ENCODE measurements at regions not wholly inside any gene's neighbourhood (a gene's known extent, or its start where the extent isn't known, plus 50 kb on each side); places are given as distances from the start of the nearest gene placed in this dataset.
"Not testable (repeated sequence)": the region's sequence is repeated elsewhere in the genome, so short reads cannot be mapped to it uniquely, and the experiment has no call there.

DNA sequence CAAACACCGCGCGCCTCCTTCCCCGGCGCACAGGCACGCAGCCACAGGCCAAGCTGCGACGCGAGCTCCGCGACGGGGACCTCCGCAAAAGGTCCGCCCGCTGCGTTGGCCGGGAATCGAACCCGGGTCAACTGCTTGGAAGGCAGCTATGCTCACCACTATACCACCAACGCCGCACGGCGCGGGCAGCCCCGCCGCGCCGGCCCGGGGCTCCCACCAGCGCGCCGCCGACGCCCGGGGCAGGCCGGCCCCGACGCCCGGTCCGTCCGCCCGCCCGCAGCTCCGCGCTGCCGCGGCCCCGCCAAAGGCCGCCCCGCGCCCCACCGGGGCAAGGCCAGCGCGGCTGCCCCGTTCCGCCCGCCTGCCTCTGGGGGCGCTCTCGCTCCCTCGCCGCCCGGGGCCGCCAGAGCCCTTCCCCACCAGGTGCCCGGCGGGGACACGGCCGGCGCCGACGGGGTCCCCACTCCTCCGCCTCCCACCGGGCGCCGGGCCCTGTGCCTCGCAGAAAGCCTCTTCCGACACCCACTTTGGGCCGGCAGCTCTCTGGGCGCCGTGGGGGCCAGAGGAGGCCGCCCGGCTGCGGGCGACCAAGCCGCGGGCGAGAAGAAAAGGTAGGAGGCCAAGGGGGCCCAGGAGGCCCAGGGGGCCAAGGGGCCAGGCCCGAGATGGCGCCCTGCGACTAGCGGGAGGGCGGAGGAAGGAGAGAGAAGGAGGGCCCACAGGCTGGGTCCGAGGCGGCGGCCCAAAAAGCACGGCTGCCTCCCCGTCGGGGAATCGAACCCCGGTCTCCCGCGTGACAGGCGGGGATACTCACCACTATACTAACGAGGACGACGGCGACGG is 50.2 kb upstream of the FCGR2A start:
- not testable (repeated sequence) for ATAC-seq (ENCODE audit: low FRiP score)

DNA sequence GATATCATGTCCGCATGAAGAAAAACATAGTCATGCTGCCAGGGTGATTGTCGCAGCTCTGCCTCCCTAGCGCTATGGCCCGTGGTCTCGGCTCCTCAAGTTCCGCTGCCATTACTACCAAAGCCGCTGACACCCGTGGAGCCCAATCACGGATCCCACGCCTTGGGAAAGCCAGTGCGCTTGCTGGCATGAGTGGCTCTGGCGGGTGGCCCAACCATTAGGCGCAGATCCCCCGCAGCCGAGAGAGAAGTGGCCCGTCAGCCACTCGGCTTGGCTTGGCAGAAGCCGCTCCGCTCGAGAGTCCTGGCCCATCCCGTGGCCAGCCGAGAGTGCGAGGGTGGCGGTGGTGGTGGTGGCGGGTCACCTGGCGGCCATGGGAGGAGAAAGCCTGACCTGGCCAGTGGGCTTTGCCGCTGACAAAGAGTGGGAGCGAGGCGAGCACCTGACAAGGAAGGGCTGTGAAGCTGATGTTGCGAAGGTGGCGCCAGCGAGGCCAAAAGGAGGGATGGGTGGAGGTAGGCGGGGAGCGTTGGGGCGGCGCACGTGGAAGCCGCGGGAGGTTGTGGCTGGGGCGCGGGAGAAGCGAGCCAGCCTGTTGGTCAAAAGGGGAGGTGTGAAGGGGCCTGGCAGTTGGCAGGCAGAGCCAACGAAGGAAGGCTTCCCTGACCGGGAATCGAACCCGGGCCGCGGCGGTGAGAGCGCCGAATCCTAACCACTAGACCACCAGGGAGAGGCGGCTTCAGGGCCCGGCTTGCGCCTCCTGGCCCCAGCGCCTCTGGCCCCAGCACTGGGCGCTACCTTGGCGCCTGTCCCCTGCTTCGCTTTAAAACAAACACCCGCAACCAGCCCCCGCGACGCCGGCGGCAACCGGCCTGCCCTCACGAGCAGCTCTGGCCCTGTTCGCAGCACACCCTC is 51.0 kb upstream of the FCGR2A start:
- H3K27ac ChIP-seq (ENCODE audit: low read depth in 1 of 2, low read length in 2 of 2); H3K4me1 ChIP-seq (ENCODE audit: control insufficient read depth in 1 of 2, insufficient read depth in 2 of 2, low read length in 2 of 2); intact Hi-C loops (cut with DNase I); H3K4me3 ChIP-seq (ENCODE audit: low read length in 2 of 2); H3K27me3 ChIP-seq (ENCODE audit: control insufficient read depth in 1 of 2, insufficient read depth in 2 of 2, low read length in 1 of 2); H3K9me3 ChIP-seq (ENCODE audit: control insufficient read depth, low read length); H3K36me3 ChIP-seq (ENCODE audit: control insufficient read depth in 1 of 2, insufficient read depth in 2 of 2, low read length in 1 of 2): not testable (repeated sequence)
- 57 to 60% methylated on average over 11 to 12 of the region's 67 CpGs for WGBS, 2 donors
- peak; percentile 74 for ATAC-seq (ENCODE audit: low FRiP score)
- DNase-seq = peak in 1 of 2 donors; percentile 52

More for the DNA sequence above, 50.2 kb upstream of the FCGR2A start:
- no CpG with 5 or more reads among the region's 107 CpGs for WGBS, 2 donors
- H3K4me1 ChIP-seq (ENCODE audit: control insufficient read depth in 1 of 2, insufficient read depth in 2 of 2, low read length in 2 of 2); H3K27me3 ChIP-seq (ENCODE audit: control insufficient read depth in 1 of 2, insufficient read depth in 2 of 2, low read length in 1 of 2); intact Hi-C loops (cut with DNase I); H3K9me3 ChIP-seq (ENCODE audit: control insufficient read depth, low read length); H3K27ac ChIP-seq (ENCODE audit: low read depth in 1 of 2, low read length in 2 of 2); H3K4me3 ChIP-seq (ENCODE audit: low read length in 2 of 2); H3K36me3 ChIP-seq (ENCODE audit: control insufficient read depth in 1 of 2, insufficient read depth in 2 of 2, low read length in 1 of 2); DNase-seq: not testable (repeated sequence)

DNA sequence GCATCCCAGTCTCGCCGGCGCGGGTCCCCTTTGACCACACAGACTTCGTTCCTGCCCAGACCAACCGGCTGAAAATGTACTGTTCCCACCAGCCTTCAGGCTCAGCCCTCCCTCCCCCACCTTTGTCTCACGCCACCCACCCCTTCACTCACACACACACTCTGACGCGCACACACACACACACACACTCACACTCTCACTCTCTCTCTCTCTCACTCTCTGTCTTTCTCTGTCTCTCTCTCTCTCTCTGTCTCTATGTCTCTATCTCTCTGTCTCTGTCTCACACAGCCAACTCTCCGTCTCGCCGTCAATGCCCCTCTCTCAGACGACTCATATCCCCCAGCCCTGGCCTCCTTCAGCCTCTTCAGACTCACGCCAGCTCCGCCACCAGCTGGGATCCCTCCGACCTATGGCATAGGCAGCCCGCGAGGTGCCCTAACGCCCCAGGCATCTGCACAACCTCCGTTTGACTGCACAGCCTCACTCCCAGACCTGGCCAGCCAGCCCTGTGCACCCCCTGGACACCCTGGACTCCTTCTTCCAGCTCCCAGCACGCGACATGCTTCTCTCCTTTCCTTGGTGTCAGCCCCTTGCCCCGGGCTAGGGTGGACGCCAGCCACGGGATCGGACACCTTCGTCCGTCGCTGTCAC is 53.4 kb upstream of the FCGR2A start:
- H3K27me3 ChIP-seq (ENCODE audit: control insufficient read depth in 1 of 2, insufficient read depth in 2 of 2, low read length in 1 of 2); H3K36me3 ChIP-seq (ENCODE audit: control insufficient read depth in 1 of 2, insufficient read depth in 2 of 2, low read length in 1 of 2); H3K9me3 ChIP-seq (ENCODE audit: control insufficient read depth, low read length); H3K4me1 ChIP-seq (ENCODE audit: control insufficient read depth in 1 of 2, insufficient read depth in 2 of 2, low read length in 2 of 2); DNase-seq; H3K27ac ChIP-seq (ENCODE audit: low read depth in 1 of 2, low read length in 2 of 2); H3K4me3 ChIP-seq (ENCODE audit: low read length in 2 of 2); intact Hi-C loops (cut with DNase I): not testable (repeated sequence)
- peak; percentile 55 for ATAC-seq (ENCODE audit: low FRiP score)
- no CpG with 5 or more reads among the region's 29 CpGs for WGBS, 2 donors

DNA sequence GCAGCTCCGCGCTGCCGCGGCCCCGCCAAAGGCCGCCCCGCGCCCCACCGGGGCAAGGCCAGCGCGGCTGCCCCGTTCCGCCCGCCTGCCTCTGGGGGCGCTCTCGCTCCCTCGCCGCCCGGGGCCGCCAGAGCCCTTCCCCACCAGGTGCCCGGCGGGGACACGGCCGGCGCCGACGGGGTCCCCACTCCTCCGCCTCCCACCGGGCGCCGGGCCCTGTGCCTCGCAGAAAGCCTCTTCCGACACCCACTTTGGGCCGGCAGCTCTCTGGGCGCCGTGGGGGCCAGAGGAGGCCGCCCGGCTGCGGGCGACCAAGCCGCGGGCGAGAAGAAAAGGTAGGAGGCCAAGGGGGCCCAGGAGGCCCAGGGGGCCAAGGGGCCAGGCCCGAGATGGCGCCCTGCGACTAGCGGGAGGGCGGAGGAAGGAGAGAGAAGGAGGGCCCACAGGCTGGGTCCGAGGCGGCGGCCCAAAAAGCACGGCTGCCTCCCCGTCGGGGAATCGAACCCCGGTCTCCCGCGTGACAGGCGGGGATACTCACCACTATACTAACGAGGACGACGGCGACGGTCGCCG is 57.4 kb upstream of the FCGR2A start:
- H3K4me3 ChIP-seq (ENCODE audit: low read length in 2 of 2); ATAC-seq (ENCODE audit: low FRiP score); H3K9me3 ChIP-seq (ENCODE audit: control insufficient read depth, low read length); H3K27ac ChIP-seq (ENCODE audit: low read depth in 1 of 2, low read length in 2 of 2); H3K36me3 ChIP-seq (ENCODE audit: control insufficient read depth in 1 of 2, insufficient read depth in 2 of 2, low read length in 1 of 2); H3K4me1 ChIP-seq (ENCODE audit: control insufficient read depth in 1 of 2, insufficient read depth in 2 of 2, low read length in 2 of 2); H3K27me3 ChIP-seq (ENCODE audit: control insufficient read depth in 1 of 2, insufficient read depth in 2 of 2, low read length in 1 of 2); intact Hi-C loops (cut with DNase I); DNase-seq: not testable (repeated sequence)
- WGBS, 2 donors = no CpG with 5 or more reads among the region's 66 CpGs

DNA sequence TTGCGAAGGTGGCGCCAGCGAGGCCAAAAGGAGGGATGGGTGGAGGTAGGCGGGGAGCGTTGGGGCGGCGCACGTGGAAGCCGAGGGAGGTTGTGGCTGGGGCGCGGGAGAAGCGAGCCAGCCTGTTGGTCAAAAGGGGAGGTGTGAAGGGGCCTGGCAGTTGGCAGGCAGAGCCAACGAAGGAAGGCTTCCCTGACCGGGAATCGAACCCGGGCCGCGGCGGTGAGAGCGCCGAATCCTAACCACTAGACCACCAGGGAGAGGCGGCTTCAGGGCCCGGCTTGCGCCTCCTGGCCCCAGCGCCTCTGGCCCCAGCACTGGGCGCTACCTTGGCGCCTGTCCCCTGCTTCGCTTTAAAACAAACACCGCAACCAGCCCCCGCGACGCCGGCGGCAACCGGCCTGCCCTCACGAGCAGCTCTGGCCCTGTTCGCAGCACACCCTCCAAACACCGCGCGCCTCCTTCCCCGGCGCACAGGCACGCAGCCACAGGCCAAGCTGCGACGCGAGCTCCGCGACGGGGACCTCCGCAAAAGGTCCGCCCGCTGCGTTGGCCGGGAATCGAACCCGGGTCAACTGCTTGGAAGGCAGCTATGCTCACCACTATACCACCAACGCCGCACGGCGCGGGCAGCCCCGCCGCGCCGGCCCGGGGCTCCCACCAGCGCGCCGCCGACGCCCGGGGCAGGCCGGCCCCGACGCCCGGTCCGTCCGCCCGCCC is 58.1 kb upstream of the FCGR2A start:
- intact Hi-C loops (cut with DNase I); H3K4me3 ChIP-seq (ENCODE audit: low read length in 2 of 2); H3K9me3 ChIP-seq (ENCODE audit: control insufficient read depth, low read length); H3K36me3 ChIP-seq (ENCODE audit: control insufficient read depth in 1 of 2, insufficient read depth in 2 of 2, low read length in 1 of 2); H3K27ac ChIP-seq (ENCODE audit: low read depth in 1 of 2, low read length in 2 of 2); H3K4me1 ChIP-seq (ENCODE audit: control insufficient read depth in 1 of 2, insufficient read depth in 2 of 2, low read length in 2 of 2); DNase-seq; H3K27me3 ChIP-seq (ENCODE audit: control insufficient read depth in 1 of 2, insufficient read depth in 2 of 2, low read length in 1 of 2): not testable (repeated sequence)
- no CpG with 5 or more reads among the region's 79 CpGs for WGBS, 2 donors
- ATAC-seq (ENCODE audit: low FRiP score) = peak; percentile 1

DNA sequence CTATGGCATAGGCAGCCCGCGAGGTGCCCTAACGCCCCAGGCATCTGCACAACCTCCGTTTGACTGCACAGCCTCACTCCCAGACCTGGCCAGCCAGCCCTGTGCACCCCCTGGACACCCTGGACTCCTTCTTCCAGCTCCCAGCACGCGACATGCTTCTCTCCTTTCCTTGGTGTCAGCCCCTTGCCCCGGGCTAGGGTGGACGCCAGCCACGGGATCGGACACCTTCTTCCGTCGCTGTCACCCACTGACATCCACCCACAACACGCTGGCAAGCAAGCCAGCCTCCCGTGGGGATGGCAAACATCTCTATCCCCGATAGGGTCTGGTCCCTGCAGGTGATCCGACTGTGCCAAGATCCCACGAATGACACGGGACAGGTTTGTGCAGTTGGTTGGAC is 60.5 kb upstream of the FCGR2A start:
- H3K27ac ChIP-seq (ENCODE audit: low read depth in 1 of 2, low read length in 2 of 2); intact Hi-C loops (cut with DNase I); H3K4me3 ChIP-seq (ENCODE audit: low read length in 2 of 2); H3K4me1 ChIP-seq (ENCODE audit: control insufficient read depth in 1 of 2, insufficient read depth in 2 of 2, low read length in 2 of 2); H3K36me3 ChIP-seq (ENCODE audit: control insufficient read depth in 1 of 2, insufficient read depth in 2 of 2, low read length in 1 of 2); H3K27me3 ChIP-seq (ENCODE audit: control insufficient read depth in 1 of 2, insufficient read depth in 2 of 2, low read length in 1 of 2); H3K9me3 ChIP-seq (ENCODE audit: control insufficient read depth, low read length): not testable (repeated sequence)
- ATAC-seq (ENCODE audit: low FRiP score) (peak; percentile 79), DNase-seq (peak; percentile 59 to 90)
- 77 to 79% methylated on average over 11 of the region's 18 CpGs for WGBS, 2 donors

DNA sequence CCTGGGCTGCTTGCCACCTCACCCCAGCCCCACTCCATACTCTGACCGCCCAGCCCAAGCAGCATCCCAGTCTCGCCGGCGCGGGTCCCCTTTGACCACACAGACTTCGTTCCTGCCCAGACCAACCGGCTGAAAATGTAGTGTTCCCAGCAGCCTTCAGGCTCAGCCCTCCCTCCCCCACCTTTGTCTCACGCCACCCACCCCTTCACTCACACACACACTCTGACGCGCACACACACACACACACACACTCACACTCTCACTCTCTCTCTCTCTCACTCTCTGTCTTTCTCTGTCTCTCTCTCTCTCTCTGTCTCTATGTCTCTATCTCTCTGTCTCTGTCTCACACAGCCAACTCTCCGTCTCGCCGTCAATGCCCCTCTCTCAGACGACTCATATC is 61.0 kb upstream of the FCGR2A start:
- H3K27me3 ChIP-seq (ENCODE audit: control insufficient read depth in 1 of 2, insufficient read depth in 2 of 2, low read length in 1 of 2); DNase-seq; ATAC-seq (ENCODE audit: low FRiP score); H3K4me3 ChIP-seq (ENCODE audit: low read length in 2 of 2); intact Hi-C loops (cut with DNase I); H3K9me3 ChIP-seq (ENCODE audit: control insufficient read depth, low read length); H3K36me3 ChIP-seq (ENCODE audit: control insufficient read depth in 1 of 2, insufficient read depth in 2 of 2, low read length in 1 of 2); H3K27ac ChIP-seq (ENCODE audit: low read depth in 1 of 2, low read length in 2 of 2); H3K4me1 ChIP-seq (ENCODE audit: control insufficient read depth in 1 of 2, insufficient read depth in 2 of 2, low read length in 2 of 2): not testable (repeated sequence)
- 84% methylated on average over 3 of the region's 14 CpGs; no CpG with 5 or more reads in 1 of the 2 donors for WGBS, 2 donors

DNA sequence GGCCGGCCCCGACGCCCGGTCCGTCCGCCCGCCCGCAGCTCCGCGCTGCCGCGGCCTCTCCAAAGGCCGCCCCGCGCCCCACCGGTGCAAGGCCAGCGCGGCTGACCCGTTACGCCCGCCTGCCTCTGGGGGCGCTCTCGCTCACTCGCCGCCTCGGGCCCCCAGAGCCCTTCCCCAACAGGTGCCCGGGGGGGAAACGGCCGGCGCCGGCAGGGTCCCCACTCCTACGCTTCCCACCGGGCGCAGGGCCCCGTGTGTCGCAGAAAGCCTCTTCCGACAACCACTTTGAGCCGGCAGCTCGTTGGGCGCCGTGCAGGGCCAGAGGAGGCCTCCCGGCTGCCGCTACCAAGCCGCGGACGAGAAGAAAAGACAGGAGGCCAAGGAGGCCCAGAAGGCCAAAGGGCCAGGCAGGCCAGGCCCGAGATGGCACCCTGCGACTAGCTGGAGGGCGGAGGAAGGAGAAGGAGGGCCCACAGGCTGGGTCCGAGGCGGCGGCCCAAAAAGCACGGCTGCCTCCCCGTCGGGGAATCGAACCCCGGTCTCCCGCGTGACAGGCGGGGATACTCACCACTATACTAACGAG is 64.9 kb upstream of the FCGR2A start:
- peaks cover 6% of the 10 kb centered on the region for H3K9me3 ChIP-seq (ENCODE audit: control insufficient read depth, low read length)
- H3K4me1 ChIP-seq (ENCODE audit: control insufficient read depth in 1 of 2, insufficient read depth in 2 of 2, low read length in 2 of 2) = no peaks in the 10 kb centered on the region
- peak; percentile 48 to 84 for DNase-seq
- H3K36me3 ChIP-seq (ENCODE audit: control insufficient read depth in 1 of 2, insufficient read depth in 2 of 2, low read length in 1 of 2) = no peaks in the 10 kb centered on the region
- WGBS, 2 donors = 0 to 1% methylated on average over 40 to 56 of the region's 61 CpGs
- no peak overlapping the region for H3K27ac ChIP-seq (ENCODE audit: low read depth in 1 of 2, low read length in 2 of 2)
- H3K27me3 ChIP-seq (ENCODE audit: control insufficient read depth in 1 of 2, insufficient read depth in 2 of 2, low read length in 1 of 2) = no peaks in the 10 kb centered on the region
- no peak for ATAC-seq (ENCODE audit: low FRiP score)
- H3K4me3 ChIP-seq (ENCODE audit: low read length in 2 of 2) = peak overlapping the region in 1 of 2 donors; percentile 44
- intact Hi-C loops (cut with DNase I) = no loop called here
